HG03280 (cell line): ENCODE measurements at regions not wholly inside any gene's neighbourhood (a gene's known extent, or its start where the extent isn't known, plus 50 kb on each side); places are given as distances from the start of the nearest gene placed in this dataset.

Experiments
- ATAC-seq: cut with Tn5 transposase; IDR thresholded peaks from one replicate; pipeline ENCODE4 v1.9.1; 2021; ENCODE audit warnings: mild to moderate bottlenecking, moderate library complexity; ENCODE audit not compliant: unreplicated experiment

GRCh38 chr11:27783701-27784355, 83.6 kb upstream of the BDNF start:
- ATAC-seq, result no peak

GRCh38 chr11:27777033-27777432, 76.8 kb upstream of the BDNF start:
- no peak for ATAC-seq

GRCh38 chr11:27773884-27774283, 73.6 kb upstream of the BDNF start:
- ATAC-seq, result no peak

GRCh38 chr11:27771516-27771915, 71.3 kb upstream of the BDNF start:
- ATAC-seq, result no peak

GRCh38 chr11:27770576-27770975, 70.3 kb upstream of the BDNF start:
- ATAC-seq, result no peak

- no peak for ATAC-seq
These were observed 63.5 kb upstream of the BDNF start for GRCh38 chr11:27763736-27764135.

- ATAC-seq, result no peak
These were observed 61.1 kb upstream of the BDNF start for GRCh38 chr11:27761356-27761755.

GRCh38 chr11:27757953-27758352, 57.7 kb upstream of the BDNF start:
- ATAC-seq, result no peak

- no peak for ATAC-seq
These were observed 54.1 kb upstream of the BDNF start for GRCh38 chr11:27754035-27755017.
